ENCODE measurements at regions not wholly inside any gene's neighbourhood (a gene's known extent, or its start where the extent isn't known, plus 50 kb on each side); places are given as distances from the start of the nearest gene placed in this dataset.

DNA sequence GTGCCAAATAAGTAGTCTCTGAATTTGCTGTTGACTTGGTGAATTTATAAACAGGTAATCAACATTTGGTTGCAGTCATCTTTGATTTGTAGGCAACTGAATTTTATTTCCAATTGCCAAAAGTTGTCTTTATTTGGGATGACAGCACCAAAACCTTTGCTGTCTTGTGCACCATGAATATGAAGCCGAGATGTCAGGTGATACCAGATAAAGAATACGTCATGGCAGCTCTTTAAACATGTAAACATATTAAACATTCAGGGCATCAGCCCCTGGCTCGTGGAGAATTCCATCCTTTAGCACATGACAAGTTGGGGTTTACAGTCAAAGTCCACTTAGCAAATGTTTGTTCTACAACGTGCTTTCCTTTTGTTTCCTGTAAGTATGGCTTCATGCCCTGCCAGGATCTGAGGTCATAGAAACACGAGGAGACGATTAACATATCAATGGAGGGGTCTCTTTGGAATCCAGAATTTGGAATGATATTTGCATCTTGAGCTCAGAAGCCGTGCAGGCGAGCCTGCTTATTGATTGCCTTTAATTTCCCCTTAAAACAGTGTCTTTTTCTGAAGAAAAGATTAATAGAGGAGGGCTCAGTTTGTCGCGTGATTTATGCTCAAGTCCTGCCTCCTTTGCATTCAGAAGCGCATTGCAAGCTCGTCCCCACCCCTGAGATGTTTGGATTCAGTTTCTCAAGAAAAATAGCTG, 170.2 kb upstream of the ZNF217 start:
- TF ChIP-seq POLR2A (IDR thresholded peaks at IDR 0.05), result peak in 1 of 3 donors; percentile 7
- TF ChIP-seq, protein P1, sequence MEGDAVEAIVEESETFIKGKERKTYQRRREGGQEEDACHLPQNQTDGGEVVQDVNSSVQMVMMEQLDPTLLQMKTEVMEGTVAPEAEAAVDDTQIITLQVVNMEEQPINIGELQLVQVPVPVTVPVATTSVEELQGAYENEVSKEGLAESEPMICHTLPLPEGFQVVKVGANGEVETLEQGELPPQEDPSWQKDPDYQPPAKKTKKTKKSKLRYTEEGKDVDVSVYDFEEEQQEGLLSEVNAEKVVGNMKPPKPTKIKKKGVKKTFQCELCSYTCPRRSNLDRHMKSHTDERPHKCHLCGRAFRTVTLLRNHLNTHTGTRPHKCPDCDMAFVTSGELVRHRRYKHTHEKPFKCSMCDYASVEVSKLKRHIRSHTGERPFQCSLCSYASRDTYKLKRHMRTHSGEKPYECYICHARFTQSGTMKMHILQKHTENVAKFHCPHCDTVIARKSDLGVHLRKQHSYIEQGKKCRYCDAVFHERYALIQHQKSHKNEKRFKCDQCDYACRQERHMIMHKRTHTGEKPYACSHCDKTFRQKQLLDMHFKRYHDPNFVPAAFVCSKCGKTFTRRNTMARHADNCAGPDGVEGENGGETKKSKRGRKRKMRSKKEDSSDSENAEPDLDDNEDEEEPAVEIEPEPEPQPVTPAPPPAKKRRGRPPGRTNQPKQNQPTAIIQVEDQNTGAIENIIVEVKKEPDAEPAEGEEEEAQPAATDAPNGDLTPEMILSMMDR (IDR thresholded peaks at IDR 0.05), result peak in 1 of 7 experiments; percentile 9

All from body of pancreas (tissue), 4 donors.